ENCODE measurements at regions not wholly inside any gene's neighbourhood (a gene's known extent, or its start where the extent isn't known, plus 50 kb on each side); places are given as distances from the start of the nearest gene placed in this dataset.
A peak's percentile ranks its signal among the peaks of the same experiment; 100 is the strongest.

DNA sequence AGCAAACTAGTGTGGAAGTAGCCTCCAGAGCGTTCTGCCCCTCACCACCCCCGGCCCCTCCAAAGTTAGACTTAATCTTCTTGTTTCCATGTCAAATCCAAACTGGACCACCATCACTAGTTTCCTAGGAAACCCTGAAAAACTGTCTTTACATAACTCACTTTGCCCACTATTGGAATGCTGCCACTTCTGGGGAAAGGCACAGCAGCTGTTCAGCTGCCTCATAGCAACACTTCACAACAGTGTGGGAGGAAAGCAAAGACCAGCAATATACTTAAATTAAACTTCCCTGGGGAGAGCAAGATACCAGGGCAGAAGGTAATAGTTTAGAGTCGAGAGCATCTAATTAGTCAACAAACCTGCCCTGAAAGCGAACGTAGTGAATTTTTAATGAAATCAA, 452.2 kb downstream of the KCNJ2 start:
- Histone ChIP-seq H3K4ac (ENCODE audit: low read depth, low read length) (no peak overlapping the region), H2BK5ac (ENCODE audit: low read depth, low read length, poor library complexity, severe bottlenecking) (no peak overlapping the region), H3K4me2 (ENCODE audit: low read depth, low read length) (no peak overlapping the region), H3K36me3 (ENCODE audit: control insufficient read depth, insufficient read depth, low read length) (no peaks in the 10 kb centered on the region), H3K9me1 (ENCODE audit: insufficient read depth, low read length) (no peaks in the 10 kb centered on the region), H3K9ac (ENCODE audit: low read depth, low read length) (no peak overlapping the region), H2BK15ac (ENCODE audit: low read depth, low read length) (no peak overlapping the region), H2AFZ (replicated peaks; ENCODE audit: low read length, poor library complexity) (no peak overlapping the region), H2AK5ac (ENCODE audit: low read depth, low read length) (no peak overlapping the region), H3K4me1 (ENCODE audit: control insufficient read depth, insufficient read depth, low read length) (no peaks in the 10 kb centered on the region), H2BK120ac (ENCODE audit: low read depth, low read length) (no peak overlapping the region), H3K9me3 (ENCODE audit: control insufficient read depth, insufficient read depth, low read length) (no peaks in the 10 kb centered on the region), H4K8ac (ENCODE audit: low read depth in 2 of 2, low read length in 2 of 2) (no peak overlapping the region), H3K14ac (replicated peaks; ENCODE audit: low read depth, low read length) (no peak overlapping the region), H3K79me1 (ENCODE audit: low read depth in 1 of 2, low read length in 2 of 2) (no peaks in the 10 kb centered on the region), H4K20me1 (ENCODE audit: insufficient read depth, low read length) (no peaks in the 10 kb centered on the region), H3K56ac (ENCODE audit: extremely low read depth, insufficient read depth, low read length) (no peak overlapping the region), H2BK20ac (ENCODE audit: low read depth, low read length) (no peak overlapping the region), H4K5ac (ENCODE audit: low read depth, low read length) (no peak overlapping the region), H2AK9ac (replicated peaks; ENCODE audit: low read depth, low read length, poor library complexity) (no peak overlapping the region), H3K23ac (ENCODE audit: low read depth, low read length) (no peak overlapping the region), H3K27me3 (ENCODE audit: control insufficient read depth, insufficient read depth, low read length) (no peaks in the 10 kb centered on the region; the same call in none of the 2 replicates), H4K91ac (ENCODE audit: insufficient read depth, low read depth, low read length) (no peak overlapping the region), H3K18ac (ENCODE audit: low read depth, low read length) (no peak overlapping the region), H3K4me3 (ENCODE audit: insufficient read depth, low read depth, low read length) (no peak overlapping the region), H3K27ac (ENCODE audit: insufficient read depth, low read length) (no peak overlapping the region)
- ATAC-seq (ENCODE audit: low read depth) (peak; percentile 37; the same call in 1 of the 2 replicates), DNase-seq (peak; percentile 9)
- no TSS peak for BruUV-seq (replicated peaks)
- 50% methylated on average over 2 of the region's 5 CpGs; no CpG with 5 or more reads in 1 of the 2 experiments for WGBS, 2 experiments (ENCODE audit: extremely low coverage in 2 of 2, insufficient read length in 1 of 2)
- TF ChIP-seq RAD21 (IDR thresholded peaks at IDR 0.05; ENCODE audit: low read length) (no peak), RFX5 (IDR thresholded peaks at IDR 0.05; ENCODE audit: low read depth, low read length) (no peak), MAFK (IDR thresholded peaks at IDR 0.05; ENCODE audit: low read depth, low read length) (no peak), MAZ (IDR thresholded peaks at IDR 0.05; ENCODE audit: borderline replicate concordance, low read depth, low read length) (no peak), SMC3 (IDR thresholded peaks at IDR 0.05; ENCODE audit: low read depth, low read length) (no peak), POLR2A (IDR thresholded peaks at IDR 0.05; ENCODE audit: low read depth, low read length) (no peak), MXI1 (IDR thresholded peaks at IDR 0.05; ENCODE audit: borderline replicate concordance, low read depth, low read length) (no peak), FOS (IDR thresholded peaks at IDR 0.05; ENCODE audit: low read depth, low read length) (no peak), RCOR1 (IDR thresholded peaks at IDR 0.05; ENCODE audit: insufficient replicate concordance, low read length) (no peak), BHLHE40 (IDR thresholded peaks at IDR 0.05; ENCODE audit: low read depth, low read length) (no peak)
- TF ChIP-seq, protein P1, sequence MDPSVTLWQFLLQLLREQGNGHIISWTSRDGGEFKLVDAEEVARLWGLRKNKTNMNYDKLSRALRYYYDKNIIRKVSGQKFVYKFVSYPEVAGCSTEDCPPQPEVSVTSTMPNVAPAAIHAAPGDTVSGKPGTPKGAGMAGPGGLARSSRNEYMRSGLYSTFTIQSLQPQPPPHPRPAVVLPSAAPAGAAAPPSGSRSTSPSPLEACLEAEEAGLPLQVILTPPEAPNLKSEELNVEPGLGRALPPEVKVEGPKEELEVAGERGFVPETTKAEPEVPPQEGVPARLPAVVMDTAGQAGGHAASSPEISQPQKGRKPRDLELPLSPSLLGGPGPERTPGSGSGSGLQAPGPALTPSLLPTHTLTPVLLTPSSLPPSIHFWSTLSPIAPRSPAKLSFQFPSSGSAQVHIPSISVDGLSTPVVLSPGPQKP (IDR thresholded peaks at IDR 0.05; ENCODE audit: borderline replicate concordance, low read depth, low read length) = no peak
- intact Hi-C loops (cut with micrococcal nuclease) = loop anchor here (5.0 to 10.0 kb wide), 3 partner anchors 1014 to 1287 kb away; no protein-coding TSS in a partner anchor
- ChIA-PET CTCF (no interaction called here), POLR2A (ENCODE audit: unreplicated experiment) (no interaction called here)
- dilution Hi-C loops (cut with HindIII; ENCODE audit: low sequenced_read_pairs, unreplicated experiment) = no loop called here
- in situ Hi-C loops (cut with MboI; ENCODE audit: low sequenced_read_pairs) = no loop called here

Measured in IMR-90 (cell line).